ENCODE measurements at regions not wholly inside any gene's neighbourhood (a gene's known extent, or its start where the extent isn't known, plus 50 kb on each side); places are given as distances from the start of the nearest gene placed in this dataset.

GRCh38 chr14:45698462-45699134 is 445.6 kb upstream of the MIS18BP1 start:
- H3K27me3 Mint-ChIP-seq (ENCODE audit: insufficient read depth, low read depth, poor library complexity) = no peaks in the 10 kb centered on the region
- no peaks in the 10 kb centered on the region for H3K36me3 ChIP-seq (ENCODE audit: insufficient read depth)
- no peak for TF ChIP-seq ZNF331 (CRISPR knock-in tag; IDR thresholded peaks at IDR 0.05; ENCODE audit: low read depth)
- TF ChIP-seq ZNF462 (CRISPR knock-in tag; IDR thresholded peaks at IDR 0.05) = no peak
- TF ChIP-seq NANOG (IDR thresholded peaks at IDR 0.05; ENCODE audit: borderline replicate concordance) = no peak
- TF ChIP-seq POLR2AphosphoS5 (IDR thresholded peaks at IDR 0.05; ENCODE audit: low read depth) = no peak
- TF ChIP-seq EZH2 (IDR thresholded peaks at IDR 0.05; ENCODE audit: low read depth, unreplicated experiment) = no peak
- TF ChIP-seq EZH2phosphoT487 (IDR thresholded peaks at IDR 0.05; ENCODE audit: unreplicated experiment) = no peak
- no peak for TF ChIP-seq ETS1 (IDR thresholded peaks at IDR 0.05)
- TF ChIP-seq REST (IDR thresholded peaks at IDR 0.05; ENCODE audit: unreplicated experiment) = no peak
- no peak for TF ChIP-seq JUNB (IDR thresholded peaks at IDR 0.05; ENCODE audit: unreplicated experiment)
- TF ChIP-seq CTCF (conservative IDR thresholded peaks at IDR 0.05; ENCODE audit: low read depth in 2 of 2) = no peak
- no peak for TF ChIP-seq CREB1 (CRISPR knock-in tag; IDR thresholded peaks at IDR 0.05; ENCODE audit: low read depth)
- no peak for TF ChIP-seq ZNF114 (CRISPR knock-in tag; IDR thresholded peaks at IDR 0.05)
- TF ChIP-seq STAT1 (IDR thresholded peaks at IDR 0.05; ENCODE audit: unreplicated experiment) = no peak
- H3K4me2 ChIP-seq = no peak overlapping the region
- no peaks in the 10 kb centered on the region for H4K20me1 ChIP-seq (replicated peaks; ENCODE audit: insufficient read depth)
- no peaks in the 10 kb centered on the region for H3F3A ChIP-seq (replicated peaks; ENCODE audit: low read depth)
- H3K4me1 Mint-ChIP-seq = no peaks in the 10 kb centered on the region
- no peak overlapping the region for H2AFZ ChIP-seq
- H3K27me3 ChIP-seq (ENCODE audit: insufficient read depth) = no peaks in the 10 kb centered on the region
- ATAC-seq (no peak), DNase-seq (ENCODE audit: low spot score) (no peak)
- no peak overlapping the region for H3K4me3 ChIP-seq
- H3K36me3 Mint-ChIP-seq (ENCODE audit: low read depth) = no peaks in the 10 kb centered on the region
- H3K4me3 Mint-ChIP-seq = no peak overlapping the region
- H3K27ac Mint-ChIP-seq = no peak overlapping the region
- no peaks in the 10 kb centered on the region for H3K79me2 ChIP-seq (replicated peaks; ENCODE audit: insufficient read depth)
- no peaks in the 10 kb centered on the region for H3K9me3 Mint-ChIP-seq
- H3K27ac ChIP-seq (ENCODE audit: low read depth) = no peak overlapping the region
- no peaks in the 10 kb centered on the region for H3K4me1 ChIP-seq (ENCODE audit: insufficient read depth)
- H3K9me2 ChIP-seq (ENCODE audit: insufficient read depth) = no peaks in the 10 kb centered on the region

Measured in GM23338 (cell line).